H1 (cell line): ENCODE measurements at regions not wholly inside any gene's neighbourhood (a gene's known extent, or its start where the extent isn't known, plus 50 kb on each side); places are given as distances from the start of the nearest gene placed in this dataset.

Experiments used
- ATF3 ChIP-seq: IDR thresholded peaks from 2 replicates; pipeline ENCODE4 v1.6.1; 2011; ENCODE audit warnings: low read depth, mild to moderate bottlenecking, low read length; ENCODE audit not compliant: insufficient read depth
- CHD2 ChIP-seq: IDR thresholded peaks from 2 replicates; pipeline ENCODE4 v1.6.1; 2012; ENCODE audit warnings: low read length, improper control_type of control experiment
- HDAC6 ChIP-seq: IDR thresholded peaks from one replicate; pipeline ENCODE4 v1.7.1; 2012; ENCODE audit warnings: low read depth, mild to moderate bottlenecking, inconsistent platforms, low read length, moderate library complexity
- POLR2AphosphoS5 ChIP-seq: IDR thresholded peaks from 2 replicates; pipeline ENCODE4 v1.6.1; 2011; ENCODE audit warnings: low read depth, low read length
- TAF1 ChIP-seq: IDR thresholded peaks from 2 replicates; pipeline ENCODE4 v1.6.1; 2011; ENCODE audit warnings: mild to moderate bottlenecking, low read depth, low read length
- TEAD4 ChIP-seq: IDR thresholded peaks from 2 replicates; pipeline ENCODE4 v1.6.1; 2012; ENCODE audit warnings: low read depth, low read length, inconsistent platforms, mixed read lengths

GRCh38 chr12:75592638-75593335 is 81.4 kb upstream of the KRR1 start (continued):
- TF ChIP-seq ATF3 (no peak), TEAD4 (no peak), CHD2 (no peak), TAF1 (no peak), POLR2AphosphoS5 (no peak), HDAC6 (no peak)
